H1 (cell line): ENCODE measurements at regions not wholly inside any gene's neighbourhood (a gene's known extent, or its start where the extent isn't known, plus 50 kb on each side); places are given as distances from the start of the nearest gene placed in this dataset.

ENCODE experiments used
- CTCF ChIA-PET: fragments of 300-600 bp; sonication (Branson Sonifier 250); formaldehyde crosslinking; loops from one replicate; lab custom pipeline; 2021; ENCODE audit not compliant: partially characterized antibody; lab: Charles Lee
- POLR2A ChIA-PET: fragments of 300-600 bp; sonication (Branson Sonifier 250); formaldehyde crosslinking; loops from one replicate; lab custom pipeline; 2021; ENCODE audit warnings: inconsistent platforms; ENCODE audit not compliant: partially characterized antibody; lab: Charles Lee
- DNase-seq, 2 experiments: peaks; one replicate each; pipeline versions ENCODE4 v3.0.0 to v3.0.0-alpha.2; 2010 to 2022; ENCODE audit warnings: low spot score in 2 of 2, low read depth in 1 of 2, mixed read lengths in 1 of 2
- FAIRE-seq: peaks from 2 replicates; lab custom pipeline; 2011; peaks lifted over from hg19 to GRCh38; lab: Jason Lieb, UNC
- H2AFZ ChIP-seq: 2 replicates; pipeline ENCODE4 v1.8.1; 2012; ENCODE audit warnings: low read length, inconsistent platforms
- H2AK5ac ChIP-seq: 2 replicates; pipeline ENCODE4 v1.6.1; 2013; ENCODE audit warnings: low read depth, low read length
- H2BK120ac ChIP-seq: replicated peaks from 2 replicates; pipeline ENCODE3; 2013; ENCODE audit warnings: low read depth, low read length, inconsistent platforms
- H2BK12ac ChIP-seq: 2 replicates; pipeline ENCODE4 v1.6.1; 2013; ENCODE audit warnings: low read depth, low read length
- H2BK15ac ChIP-seq: 2 replicates; pipeline ENCODE4 v1.6.1; 2013; ENCODE audit warnings: low read length
- H2BK20ac ChIP-seq: 2 replicates; pipeline ENCODE4 v1.6.1; 2013; ENCODE audit warnings: low read length
- H2BK5ac ChIP-seq: 2 replicates; pipeline ENCODE4 v1.6.1; 2013; ENCODE audit warnings: low read depth, low read length
- H3K14ac ChIP-seq: 2 replicates; pipeline ENCODE4 v1.6.1; 2013; ENCODE audit warnings: inconsistent platforms; ENCODE audit not compliant: insufficient read length
- H3K18ac ChIP-seq: 2 replicates; pipeline ENCODE4 v1.6.1; 2013; ENCODE audit warnings: low read length; ENCODE audit errors: extremely low read depth
- H3K23ac ChIP-seq: 2 replicates; pipeline ENCODE4 v1.6.1; 2013; ENCODE audit warnings: inconsistent platforms; ENCODE audit not compliant: insufficient read length
- H3K23me2 ChIP-seq: 2 replicates; pipeline ENCODE4 v1.6.1; 2013; ENCODE audit warnings: low read depth, low read length
- H3K27ac ChIP-seq: 2 replicates; pipeline ENCODE4 v1.6.1; 2011; ENCODE audit warnings: low read depth, low read length, inconsistent platforms
- H3K27me3 ChIP-seq, 4 experiments: replicated peaks in 1 of 4; 1 replicate in 1 of 4; 2 replicates in 3 of 4; pipeline versions ENCODE4 v1.6.1 to v1.8.1; 2011 to 2013; ENCODE audit warnings: low read length in 3 of 4, mild to moderate bottlenecking in 3 of 4, inconsistent platforms in 2 of 4, mixed read lengths in 2 of 4, moderate library complexity in 1 of 4; ENCODE audit not compliant: control insufficient read depth in 3 of 4, insufficient read depth in 3 of 4; ENCODE audit errors: extremely low read depth in 1 of 4
- H3K36me3 ChIP-seq, 4 experiments: 2 replicates each; pipeline versions ENCODE4 v1.6.1 to v1.8.1; 2011 to 2013; ENCODE audit warnings: mild to moderate bottlenecking in 4 of 4, low read length in 3 of 4, moderate library complexity in 2 of 4, control low read depth in 1 of 4, inconsistent platforms in 1 of 4; ENCODE audit not compliant: insufficient read depth in 4 of 4, control insufficient read depth in 2 of 4
- H3K4ac ChIP-seq: replicated peaks from 2 replicates; pipeline ENCODE3; 2013; ENCODE audit warnings: low read length, low read depth, mixed read lengths, inconsistent platforms; ENCODE audit not compliant: insufficient read length
- H3K4me1 ChIP-seq, 4 experiments: replicated peaks in 1 of 4; 1 replicate in 1 of 4; 2 replicates in 3 of 4; pipeline versions ENCODE4 v1.6.1 to v1.8.1; 2011 to 2013; ENCODE audit warnings: low read length in 3 of 4, inconsistent platforms in 2 of 4, mixed read lengths in 1 of 4; ENCODE audit not compliant: insufficient read depth in 4 of 4, control insufficient read depth in 3 of 4
- H3K4me2 ChIP-seq, 2 experiments: 2 replicates each; pipeline versions ENCODE4 v1.6.1 to v1.8.1; 2011 to 2013; ENCODE audit warnings: low read depth in 2 of 2, low read length in 2 of 2, control low read depth in 1 of 2, inconsistent platforms in 1 of 2, mild to moderate bottlenecking in 1 of 2; ENCODE audit not compliant: insufficient read depth in 1 of 2
- H3K4me3 ChIP-seq, 4 experiments: fragments of 200-600, 300-600 bp in 1 of 4; sonication (generic), shearing (Covaris generic), sonication (Bioruptor Twin) in 1 of 4; 2 replicates each; pipeline versions ENCODE4 v1.5.1 to v1.8.1; 2011 to 2016; ENCODE audit warnings: low read length in 4 of 4, low read depth in 3 of 4, control low read depth in 2 of 4, inconsistent platforms in 2 of 4, mild to moderate bottlenecking in 2 of 4, mixed read lengths in 1 of 4, moderate library complexity in 1 of 4; ENCODE audit not compliant: insufficient read depth in 2 of 4; ENCODE audit errors: extremely low read depth in 1 of 4
- H3K56ac ChIP-seq: replicated peaks from 2 replicates; pipeline ENCODE3; 2013; ENCODE audit warnings: low read depth, mild to moderate bottlenecking, mixed read lengths, low read length, inconsistent platforms; ENCODE audit not compliant: insufficient read length
- H3K79me1 ChIP-seq: 2 replicates; pipeline ENCODE4 v1.6.1; 2013; ENCODE audit warnings: low read depth, low read length, control low read depth
- H3K79me2 ChIP-seq, 2 experiments: 2 replicates each; pipeline versions ENCODE4 v1.6.1 to v1.8.1; 2012 to 2013; ENCODE audit warnings: low read length in 2 of 2, mild to moderate bottlenecking in 2 of 2, inconsistent platforms in 1 of 2; ENCODE audit not compliant: insufficient read depth in 2 of 2, control insufficient read depth in 1 of 2
- H3K9ac ChIP-seq, 4 experiments: replicated peaks in 1 of 4; 1 replicate in 1 of 4; 2 replicates in 3 of 4; pipeline versions ENCODE4 v1.6.1 to v1.8.1; 2011 to 2013; ENCODE audit warnings: low read depth in 3 of 4, low read length in 3 of 4, control low read depth in 2 of 4, mild to moderate bottlenecking in 2 of 4, moderate library complexity in 2 of 4, inconsistent platforms in 1 of 4; ENCODE audit errors: extremely low read depth in 1 of 4
- H3K9me3 ChIP-seq, 2 experiments: 2 replicates each; pipeline versions ENCODE4 v1.6.1 to v1.8.1; 2012 to 2013; ENCODE audit warnings: mild to moderate bottlenecking in 2 of 2, moderate library complexity in 2 of 2, control low read depth in 1 of 2, inconsistent platforms in 1 of 2, low read depth in 1 of 2, low read length in 1 of 2, mixed read lengths in 1 of 2; ENCODE audit not compliant: insufficient read depth in 2 of 2
- H4K20me1 ChIP-seq, 2 experiments: replicated peaks in 1 of 2; 2 replicates each; pipeline versions ENCODE3 to v1.8.1; 2011 to 2013; ENCODE audit warnings: inconsistent platforms in 2 of 2, low read length in 2 of 2, mild to moderate bottlenecking in 1 of 2; ENCODE audit not compliant: insufficient read depth in 2 of 2, control insufficient read depth in 1 of 2
- H4K5ac ChIP-seq: 2 replicates; pipeline ENCODE4 v1.6.1; 2013; ENCODE audit warnings: low read length, low read depth, mixed read lengths, inconsistent platforms; ENCODE audit not compliant: insufficient read length
- H4K8ac ChIP-seq: 2 replicates; pipeline ENCODE4 v1.8.0; 2013; ENCODE audit warnings: mild to moderate bottlenecking, moderate library complexity, low read length, inconsistent platforms; ENCODE audit not compliant: insufficient read depth; ENCODE audit errors: extremely low read depth
- H4K91ac ChIP-seq: replicated peaks from 2 replicates; pipeline ENCODE3; 2013; ENCODE audit warnings: low read length, mixed read lengths, inconsistent platforms; ENCODE audit not compliant: insufficient read length
- NRF1 ChIP-seq: IDR thresholded peaks from 2 replicates; pipeline ENCODE4 v1.6.1; 2011; ENCODE audit warnings: mild to moderate bottlenecking, low read depth, low read length, improper control_type of control experiment
- RNF2 ChIP-seq: fragments of 200-900, 300-1000 bp; sonication (generic); IDR thresholded peaks from 2 replicates; pipeline ENCODE4 v1.7.1; 2016; ENCODE audit warnings: borderline replicate concordance, low read depth, mild to moderate bottlenecking, antibody characterized with exemption, low read length; ENCODE audit not compliant: poor library complexity, severe bottlenecking; ENCODE audit errors: missing control alignments
- SP4 ChIP-seq: IDR thresholded peaks from 2 replicates; pipeline ENCODE4 v1.6.1; 2012; ENCODE audit warnings: low read length, inconsistent platforms
- WGBS, 2 experiments: shearing (Covaris generic) in 1 of 2; methylation state at CpG; one replicate each; pipeline versions ENCODE4 v1.1.6 to v1.1.7; 2013 to 2015; ENCODE audit warnings: low lambda C conversion rate in 2 of 2, mixed read lengths in 2 of 2, inconsistent platforms in 1 of 2, low coverage in 1 of 2, missing lambda C conversion rate in 1 of 2; ENCODE audit not compliant: insufficient replicate concordance in 2 of 2, insufficient coverage in 1 of 2, insufficient read length in 1 of 2; ENCODE audit errors: extremely low coverage in 1 of 2, missing lambda C conversion rate in 1 of 2; 5-methylcytosine and 5-hydroxymethylcytosine counted together

GRCh38 chr4:53680598-53680997 lies 89.3 kb upstream of the LNX1 start:
- H2BK5ac ChIP-seq, result no peak overlapping the region
- H3K9me3 ChIP-seq, result no peaks in the 10 kb centered on the region
- no peaks in the 10 kb centered on the region for H3K79me1 ChIP-seq
- no peak overlapping the region for H2BK120ac ChIP-seq
- no peak for DNase-seq
- H2BK15ac ChIP-seq, result no peak overlapping the region
- no peaks in the 10 kb centered on the region for H3K79me2 ChIP-seq
- no peak overlapping the region for H3K4me2 ChIP-seq
- H3K27ac ChIP-seq, result no peak overlapping the region
- H3K18ac ChIP-seq, result no peak overlapping the region
- no peak overlapping the region for H3K4me3 ChIP-seq
- H2AK5ac ChIP-seq, result no peak overlapping the region
- no peaks in the 10 kb centered on the region for H3K23me2 ChIP-seq
- H2BK12ac ChIP-seq, result no peak overlapping the region
- no peak overlapping the region for H4K91ac ChIP-seq
- H3K27me3 ChIP-seq, result no peaks in the 10 kb centered on the region
- no peaks in the 10 kb centered on the region for H3K4me1 ChIP-seq
- no peak overlapping the region for H2AFZ ChIP-seq
- H4K5ac ChIP-seq, result no peak overlapping the region
- ChIA-PET CTCF (interaction anchor here (1.0 kb wide), 1 partner anchor 16 kb away, joined by 3 read pairs; no protein-coding TSS in a partner anchor), POLR2A (no interaction called here)
- no peak overlapping the region for H3K14ac ChIP-seq
- H2BK20ac ChIP-seq, result no peak overlapping the region
- WGBS, 2 experiments, result 93% methylated on average over 1 of the region's 1 CpG; no CpG with 5 or more reads in 1 of the 2 experiments
- no peak overlapping the region for H3K4ac ChIP-seq
- H3K56ac ChIP-seq, result no peak overlapping the region
- TF ChIP-seq NRF1 (no peak), RNF2 (no peak), SP4 (no peak)
- H3K9ac ChIP-seq, result no peak overlapping the region
- H4K20me1 ChIP-seq, result no peaks in the 10 kb centered on the region
- H4K8ac ChIP-seq, result no peak overlapping the region
- no peaks in the 10 kb centered on the region for H3K36me3 ChIP-seq
- no peak overlapping the region for H3K23ac ChIP-seq
- no peak for FAIRE-seq
